HG02884 (cell line): ENCODE measurements at regions not wholly inside any gene's neighbourhood (a gene's known extent, or its start where the extent isn't known, plus 50 kb on each side); places are given as distances from the start of the nearest gene placed in this dataset.
"Not testable (repeated sequence)": the region's sequence is repeated elsewhere in the genome, so short reads cannot be mapped to it uniquely, and the experiment has no call there.

Experiments used
- ATAC-seq: cut with Tn5 transposase; IDR thresholded peaks from one replicate; pipeline ENCODE4 v1.9.1; 2021; ENCODE audit warnings: mild to moderate bottlenecking, moderate library complexity; ENCODE audit not compliant: unreplicated experiment

DNA sequence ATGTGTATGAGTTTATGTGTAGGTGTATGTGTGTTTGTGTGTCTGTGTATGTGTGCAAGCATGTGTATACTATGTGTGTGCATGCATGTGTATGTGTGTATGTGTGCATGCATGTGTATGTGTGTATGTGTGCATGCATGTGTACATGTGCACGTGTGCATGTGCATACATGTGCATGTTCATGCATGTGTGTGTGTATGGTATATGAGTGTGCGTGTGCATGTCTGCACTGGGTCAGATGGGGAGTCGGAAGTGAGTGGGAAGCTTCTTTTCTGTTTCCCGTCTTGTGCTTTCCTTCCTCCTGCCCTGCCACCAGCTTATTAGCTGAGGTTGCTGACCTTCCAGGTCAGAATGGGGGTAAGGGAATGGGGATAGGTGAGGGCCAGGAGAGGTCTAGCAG lies 174.7 kb downstream of the MAP2K4 start:
- ATAC-seq, result no peak

DNA sequence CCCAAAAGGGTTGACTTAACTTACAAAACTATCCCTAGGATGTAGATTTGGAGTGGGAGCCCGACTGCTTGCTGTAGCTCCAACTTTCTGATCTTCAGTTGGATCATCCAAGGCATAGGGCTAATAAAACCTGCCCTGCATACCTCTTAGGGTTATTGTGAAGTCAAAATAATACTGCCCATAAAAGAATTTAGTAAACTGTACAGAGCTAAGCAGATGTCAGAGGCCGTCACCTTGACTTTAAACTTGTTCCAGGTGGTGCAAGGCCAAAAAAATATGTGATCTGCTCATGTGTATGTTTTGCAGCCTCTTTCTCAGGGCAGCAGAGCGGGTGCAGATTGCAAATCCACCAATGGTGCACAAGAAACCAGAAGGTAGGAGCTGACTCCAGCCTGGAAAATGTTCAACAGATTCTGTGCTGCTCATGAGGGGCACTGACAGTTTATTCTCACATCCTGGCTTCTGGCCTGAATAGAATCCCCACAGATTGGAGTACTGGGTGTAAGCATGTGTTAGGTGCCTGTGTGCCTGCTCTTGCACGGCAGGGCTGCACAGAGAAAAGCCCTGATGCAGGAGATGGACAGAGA lies 180.7 kb downstream of the MAP2K4 start:
- ATAC-seq, result no peak

DNA sequence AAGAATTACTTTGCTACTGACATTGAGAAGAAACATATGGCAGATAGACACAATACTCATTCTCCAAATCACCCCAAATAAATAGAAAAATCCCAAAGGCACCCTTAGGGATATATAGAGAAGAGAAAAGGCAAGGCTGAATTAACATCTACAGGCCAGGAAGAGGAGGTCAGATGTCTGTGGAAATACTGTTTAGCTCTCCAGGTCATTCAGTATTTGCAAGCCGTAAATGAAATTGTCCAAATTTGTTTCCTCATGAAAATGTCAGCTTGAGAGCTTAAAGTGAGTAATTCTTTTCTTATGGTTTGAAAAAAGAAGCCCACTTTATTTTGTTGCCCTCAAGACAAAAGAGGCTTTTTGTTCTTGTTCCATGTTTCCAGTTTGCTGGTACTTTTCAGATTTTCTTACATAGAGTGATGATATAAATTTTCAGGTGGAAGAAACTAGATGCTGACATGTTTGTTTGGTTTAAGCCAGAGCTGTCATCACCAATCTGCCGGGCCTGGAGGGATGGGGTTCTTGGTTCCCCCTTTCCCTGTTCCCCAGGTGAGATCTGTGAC lies 189.0 kb downstream of the MAP2K4 start:
- ATAC-seq, result no peak

DNA sequence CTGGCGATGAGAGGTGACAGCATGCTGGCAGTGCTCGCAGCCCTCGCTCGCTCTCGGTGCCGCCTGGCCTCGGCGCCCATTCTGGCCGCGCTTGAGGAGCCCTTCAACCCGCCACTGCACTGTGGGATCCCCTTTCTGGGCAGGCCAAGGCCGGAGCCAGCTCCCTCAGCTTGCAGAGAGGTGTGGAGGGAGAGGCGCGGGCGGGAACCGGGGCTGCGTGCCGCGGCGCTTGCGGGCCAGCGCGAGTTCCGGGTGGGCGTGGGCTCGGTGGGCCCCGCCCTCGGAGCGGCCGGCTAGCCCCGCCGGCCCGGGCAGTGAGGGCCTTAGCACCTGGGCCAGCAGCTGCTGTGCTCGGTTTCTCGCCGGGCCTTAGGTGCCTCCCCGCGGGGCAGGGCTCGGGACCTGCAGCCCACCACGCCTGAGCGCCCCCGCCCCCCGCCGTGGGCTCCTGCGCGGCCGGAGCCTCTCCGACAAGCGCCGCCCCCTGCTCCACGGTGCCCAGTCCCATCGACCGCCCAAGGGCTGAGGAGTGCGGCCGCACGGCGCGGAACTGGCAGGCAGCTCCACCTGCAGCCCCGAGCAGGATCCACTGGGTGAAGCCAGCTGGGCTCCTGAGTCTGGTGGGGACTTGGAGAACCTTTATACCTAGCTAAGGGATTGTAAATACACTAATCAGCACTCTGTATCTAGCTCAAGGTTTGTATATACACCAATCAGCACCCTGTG lies 200.2 kb downstream of the MAP2K4 start:
- ATAC-seq, result not testable (repeated sequence)

DNA sequence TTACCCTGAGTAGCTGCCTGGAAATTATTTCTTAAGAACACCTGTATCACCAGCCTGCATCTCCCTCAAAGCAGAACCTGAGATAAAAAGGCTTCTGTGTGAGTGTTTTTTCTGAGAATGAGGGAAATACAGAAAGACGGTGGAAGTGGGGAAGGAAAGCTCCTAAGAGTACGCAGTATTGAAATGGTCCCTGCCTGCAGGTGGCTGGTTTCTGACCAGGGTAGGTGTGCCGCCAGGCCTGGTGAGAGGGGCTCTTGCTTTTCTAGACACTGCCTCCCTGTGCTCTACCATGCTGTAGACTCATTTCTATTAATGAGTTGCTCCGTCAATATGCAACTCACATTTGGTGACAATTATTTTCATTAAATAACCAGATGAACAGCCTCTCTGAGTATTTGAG lies 201.7 kb downstream of the MAP2K4 start:
- ATAC-seq, result no peak

DNA sequence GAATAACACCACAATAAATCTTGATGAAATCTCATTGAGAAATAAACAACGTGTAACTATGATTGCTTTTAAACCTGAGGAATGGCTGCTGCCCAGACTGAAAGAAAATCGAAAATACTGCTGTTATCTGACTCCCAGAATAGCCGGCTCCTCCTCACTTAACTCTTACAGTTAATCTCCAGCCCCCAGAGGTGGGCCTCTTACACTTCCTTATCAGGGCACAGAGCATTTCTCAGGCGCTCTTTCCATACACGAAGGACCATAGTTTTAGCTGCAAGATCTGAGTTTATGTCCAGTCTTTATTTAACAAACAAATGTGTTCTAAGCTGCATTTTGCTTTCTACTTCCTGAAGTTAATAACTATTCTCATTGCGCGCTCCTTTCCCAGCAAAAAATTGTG lies 206.9 kb downstream of the MAP2K4 start:
- no peak for ATAC-seq

DNA sequence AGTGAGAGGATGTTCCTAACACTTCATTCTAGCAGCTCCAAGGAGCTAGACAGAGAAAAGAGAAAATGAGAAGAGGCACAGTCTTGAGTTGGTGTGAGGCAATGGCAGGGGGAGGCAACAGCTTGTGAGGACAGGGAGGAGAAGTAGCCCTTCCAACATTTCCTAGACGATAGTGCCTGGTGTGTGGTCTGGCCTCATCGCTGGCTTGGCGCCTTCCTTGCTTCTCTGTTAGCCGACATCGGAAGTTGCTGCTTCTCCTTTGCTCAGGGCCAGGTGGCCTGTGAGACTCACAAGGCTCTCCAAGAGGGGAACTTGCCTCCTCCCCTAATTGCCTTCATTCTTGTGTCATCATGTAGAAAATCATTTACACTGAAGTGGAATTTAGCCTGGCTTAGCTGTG lies 208.7 kb downstream of the MAP2K4 start:
- no peak for ATAC-seq

DNA sequence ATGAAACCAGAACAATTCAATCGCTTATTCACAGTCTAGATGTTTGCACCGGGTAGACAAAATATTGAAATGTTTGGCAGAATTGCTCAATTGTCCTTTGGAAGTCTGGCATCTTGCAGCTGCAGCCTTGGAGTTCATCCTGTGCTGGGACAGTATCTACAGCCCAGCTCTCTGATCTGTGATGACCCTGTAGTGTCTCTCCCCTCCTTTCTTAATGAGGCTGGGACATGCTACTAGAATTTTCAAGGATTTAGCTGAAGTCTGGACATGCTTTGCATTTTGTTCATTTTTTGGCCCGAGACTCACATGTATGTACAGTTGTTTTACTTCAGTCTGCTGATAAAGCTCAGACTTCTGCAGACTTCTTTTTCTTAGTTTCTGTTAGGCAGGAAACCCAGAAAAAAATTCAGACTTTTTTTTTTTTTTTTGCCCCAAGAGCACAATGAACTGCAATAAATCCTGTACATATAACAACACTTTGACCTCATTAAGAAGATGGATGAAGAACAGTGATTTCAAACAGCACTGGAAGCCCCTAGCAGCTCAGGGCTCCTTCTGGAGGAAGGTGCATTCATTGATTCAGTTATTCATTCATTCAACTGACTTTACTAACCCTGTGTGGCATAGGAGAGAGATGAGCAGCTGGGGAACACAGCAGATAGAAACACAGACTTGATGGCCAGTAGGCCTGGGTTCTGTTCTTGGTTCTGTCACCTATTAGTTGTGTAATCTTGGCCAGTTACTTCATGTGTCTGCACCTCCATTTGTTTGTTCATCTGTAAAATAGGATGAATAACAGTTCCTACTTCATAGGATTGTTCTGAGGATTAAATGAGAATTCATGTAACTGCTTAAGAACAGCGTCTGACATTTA lies 210.0 kb downstream of the MAP2K4 start:
- ATAC-seq, result no peak

DNA sequence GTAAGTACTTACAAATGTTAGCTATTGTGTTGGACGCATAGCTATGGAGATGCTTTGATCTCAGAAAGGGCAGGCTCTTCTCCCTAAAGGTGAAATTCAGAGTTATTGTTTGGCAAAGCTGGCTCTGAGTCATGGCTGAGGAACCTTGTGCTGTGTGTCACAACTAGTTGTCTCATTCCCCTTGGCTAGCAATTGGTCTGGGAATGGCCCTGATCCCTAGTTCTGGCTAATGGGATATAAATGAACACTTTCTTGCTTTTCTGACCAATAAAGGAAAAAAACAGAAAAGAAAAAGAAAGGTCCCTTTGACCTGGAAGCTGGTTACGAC lies 210.6 kb downstream of the MAP2K4 start:
- no peak for ATAC-seq

DNA sequence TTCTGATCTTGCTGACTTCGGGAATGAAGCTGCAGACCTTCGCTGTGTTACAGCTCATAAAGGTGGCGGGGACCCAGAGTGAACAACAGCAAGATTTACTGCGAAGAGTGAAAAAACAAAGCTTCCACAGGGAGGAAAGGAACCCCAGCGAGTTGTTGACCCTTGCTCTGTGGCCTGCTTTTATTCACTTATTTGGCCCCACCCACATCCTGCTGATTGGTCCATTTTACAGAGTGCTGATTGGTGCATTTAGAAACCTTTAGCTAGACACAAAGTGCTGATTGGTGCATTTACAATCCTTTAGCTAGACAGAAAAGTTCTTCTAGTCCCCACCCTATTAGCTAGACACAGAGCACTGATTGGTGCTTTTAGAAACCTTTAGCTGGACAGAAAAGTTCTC lies 218.3 kb downstream of the MAP2K4 start:
- ATAC-seq, result not testable (repeated sequence)

DNA sequence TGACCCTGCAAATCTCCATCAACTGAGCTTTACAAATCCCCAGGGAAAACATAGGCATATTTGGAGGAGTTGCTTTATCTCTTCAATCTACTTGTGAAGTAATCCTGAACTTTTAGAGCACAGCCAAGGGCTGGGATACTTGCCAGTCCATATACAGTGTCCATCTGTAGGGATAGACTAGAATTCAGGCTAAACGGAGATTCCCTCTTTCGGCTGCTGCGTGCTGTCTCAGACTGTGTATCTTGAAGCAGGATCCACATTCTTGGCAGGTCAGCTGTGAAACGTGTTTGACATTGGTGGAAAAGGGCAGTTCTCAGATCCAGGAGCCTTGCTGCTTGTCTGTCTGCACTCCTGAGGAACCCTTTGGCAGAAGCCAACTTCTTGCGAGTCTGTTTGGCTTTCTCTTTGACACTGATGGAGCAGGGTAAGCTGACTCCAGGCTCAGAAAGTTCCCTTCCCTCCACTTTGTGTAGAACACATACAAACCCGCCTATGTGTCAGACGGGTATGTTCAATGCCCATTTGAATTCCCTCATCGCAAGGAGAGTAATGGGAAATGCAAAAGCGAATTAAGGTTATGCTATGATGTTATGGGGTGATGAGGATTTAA lies 221.8 kb downstream of the MAP2K4 start:
- no peak for ATAC-seq

DNA sequence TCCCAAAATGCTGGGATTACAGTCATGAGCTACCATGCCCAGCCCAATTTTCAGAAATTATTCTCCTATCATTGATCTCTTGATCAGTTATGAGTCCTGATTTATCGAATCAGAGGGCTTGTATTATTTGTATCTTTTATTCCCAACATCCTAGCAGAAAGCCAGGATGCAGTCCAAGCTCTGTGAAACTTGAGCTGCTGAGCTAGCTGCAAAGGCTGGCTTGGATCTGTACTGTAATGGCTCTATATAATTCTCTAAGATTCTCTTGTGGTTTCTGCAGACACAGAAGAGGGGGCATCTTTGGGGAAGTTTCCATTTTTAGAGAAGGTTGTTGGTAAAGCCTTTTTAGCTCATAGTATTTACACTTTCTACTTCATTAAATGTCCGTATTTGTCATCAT lies 227.1 kb downstream of the MAP2K4 start:
- ATAC-seq, result no peak

DNA sequence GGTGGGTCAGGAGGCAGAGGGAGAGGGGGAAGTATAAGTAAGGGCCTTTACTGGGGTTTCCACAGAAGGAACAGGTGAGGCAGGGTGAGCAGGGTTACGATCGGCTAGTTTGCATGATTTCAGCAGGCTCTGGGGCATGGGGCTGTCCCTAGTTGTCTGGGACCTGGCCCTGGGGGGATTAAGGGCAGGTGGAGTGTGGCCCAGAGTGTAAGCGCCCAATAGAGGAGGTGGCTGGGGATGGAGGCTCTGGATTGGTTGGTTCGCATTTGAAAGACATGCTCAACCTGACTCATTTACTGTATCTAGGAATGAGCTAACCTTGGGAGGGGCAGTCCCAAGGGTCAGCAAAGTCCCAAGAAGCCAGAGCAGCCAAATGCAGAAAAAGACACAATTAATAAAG lies 230.3 kb downstream of the MAP2K4 start:
- ATAC-seq, result no peak

DNA sequence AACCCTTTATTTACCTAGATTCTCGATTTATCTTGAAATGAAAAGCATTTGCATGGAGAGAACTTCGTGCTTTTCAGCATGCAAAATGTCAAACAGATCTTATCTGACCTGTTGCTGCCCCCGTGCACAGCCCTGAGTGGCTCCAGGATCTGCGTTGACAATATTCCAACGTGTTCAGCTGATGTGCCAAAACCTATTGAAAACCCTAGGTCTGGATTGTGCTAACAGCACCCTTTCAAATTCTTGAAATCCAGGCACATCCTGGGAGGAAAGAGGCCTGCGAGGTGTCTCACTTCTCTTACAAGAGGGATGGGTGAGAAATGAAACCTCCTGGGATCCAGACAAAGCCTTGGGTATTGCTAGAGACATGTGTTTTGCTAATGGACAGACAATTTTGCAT lies 231.8 kb downstream of the MAP2K4 start:
- no peak for ATAC-seq

DNA sequence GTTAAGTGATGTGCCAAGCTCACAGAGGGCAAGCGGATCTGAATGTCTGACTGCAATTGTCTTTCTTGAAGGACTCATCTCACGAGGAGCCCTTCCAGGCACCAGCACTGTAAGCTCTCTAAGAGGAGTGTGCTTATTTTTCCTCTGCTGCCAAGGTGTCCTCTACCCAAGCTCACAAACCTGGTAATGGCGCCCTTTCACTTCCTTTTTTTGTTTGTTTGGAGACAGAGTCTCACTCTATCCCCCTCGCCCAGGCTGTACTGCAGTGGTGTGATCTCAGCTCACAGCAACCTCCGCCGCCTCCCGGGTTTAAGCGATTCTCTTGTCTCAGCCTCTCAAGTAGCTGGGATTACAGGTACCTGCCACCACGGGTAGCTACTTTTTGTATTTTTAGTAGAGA lies 233.8 kb downstream of the MAP2K4 start:
- no peak for ATAC-seq

DNA sequence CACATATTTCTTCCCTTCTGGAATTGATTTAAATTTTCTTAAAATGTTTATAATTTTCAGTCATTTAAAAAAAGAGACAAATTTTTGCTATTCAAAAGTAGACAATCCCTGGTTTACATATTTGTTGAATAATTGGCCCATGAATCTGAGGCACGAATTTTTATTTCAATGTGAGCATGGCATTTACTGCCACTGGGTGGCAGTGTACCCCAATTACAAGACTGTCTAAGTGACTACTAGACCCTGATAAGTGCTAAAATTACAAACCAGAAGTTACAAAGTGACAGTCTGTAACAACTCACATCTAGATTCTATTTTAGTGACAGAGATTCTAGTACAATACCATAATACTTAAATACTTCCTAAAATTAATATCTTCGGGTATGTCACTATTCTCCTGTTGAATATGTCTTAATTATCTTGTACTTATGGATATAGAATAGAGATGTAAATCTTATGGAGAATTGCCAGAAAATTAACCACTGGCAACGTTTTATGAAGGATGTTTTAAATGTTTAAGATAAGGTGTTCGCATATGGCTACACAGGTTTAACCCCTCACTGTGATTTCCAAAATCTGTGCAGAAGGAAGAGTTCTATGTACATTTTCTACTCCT lies 235.8 kb downstream of the MAP2K4 start:
- ATAC-seq, result peak; percentile 63

DNA sequence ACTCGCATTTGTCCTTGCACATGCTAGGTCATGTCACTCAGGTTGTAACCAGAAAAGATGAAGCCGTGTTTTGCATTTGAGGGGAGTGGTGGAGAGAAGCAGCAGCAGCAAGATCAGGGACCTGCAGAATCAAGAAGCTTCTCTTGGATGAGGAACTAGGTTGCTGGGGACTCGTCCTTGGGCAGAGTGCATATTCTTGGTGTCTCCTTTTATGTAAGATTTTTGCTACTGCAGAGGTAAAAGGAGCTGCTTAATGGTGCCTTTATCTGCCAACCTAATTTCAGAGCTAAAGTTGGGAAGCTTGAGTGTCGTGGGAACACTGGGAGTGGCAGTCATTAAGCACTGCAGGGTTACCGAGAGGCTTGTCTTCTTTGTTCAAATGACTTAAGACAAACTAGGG lies 236.5 kb downstream of the MAP2K4 start:
- ATAC-seq, result no peak

DNA sequence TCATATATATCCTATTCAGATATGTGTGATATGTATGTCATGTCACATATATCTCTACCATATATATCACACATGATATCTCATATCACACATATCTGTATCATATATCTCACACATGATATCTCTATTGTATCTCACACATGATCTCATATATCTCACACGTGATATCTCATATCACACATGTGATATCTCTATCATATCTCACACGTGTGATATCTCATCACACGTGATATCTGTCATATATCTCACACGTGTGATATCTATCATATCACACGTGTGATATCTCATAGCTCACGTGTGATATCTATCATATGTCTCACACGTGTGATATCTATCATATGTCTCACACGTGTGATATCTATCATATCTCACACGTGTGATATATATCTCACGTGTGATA lies 240.7 kb downstream of the MAP2K4 start:
- no peak for ATAC-seq

DNA sequence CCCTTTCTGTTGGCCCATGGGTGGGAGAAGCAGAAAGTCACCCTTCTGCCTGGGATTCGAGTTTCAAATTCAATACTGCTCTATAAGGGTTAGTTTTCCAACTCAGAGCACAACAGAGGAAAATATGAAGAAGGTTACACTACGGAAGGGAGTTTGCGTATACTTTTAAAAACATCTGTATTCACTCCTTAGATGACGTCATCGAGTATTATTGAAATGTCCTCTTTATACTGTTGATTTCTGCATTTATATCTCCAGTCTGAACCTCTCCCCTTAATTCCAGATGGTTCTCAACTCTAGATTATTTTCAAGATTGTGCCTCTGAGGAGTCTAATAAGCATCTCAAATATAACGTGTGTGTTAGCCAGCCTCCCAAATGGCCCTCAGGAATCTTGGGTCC lies 249.1 kb downstream of the MAP2K4 start:
- no peak for ATAC-seq

DNA sequence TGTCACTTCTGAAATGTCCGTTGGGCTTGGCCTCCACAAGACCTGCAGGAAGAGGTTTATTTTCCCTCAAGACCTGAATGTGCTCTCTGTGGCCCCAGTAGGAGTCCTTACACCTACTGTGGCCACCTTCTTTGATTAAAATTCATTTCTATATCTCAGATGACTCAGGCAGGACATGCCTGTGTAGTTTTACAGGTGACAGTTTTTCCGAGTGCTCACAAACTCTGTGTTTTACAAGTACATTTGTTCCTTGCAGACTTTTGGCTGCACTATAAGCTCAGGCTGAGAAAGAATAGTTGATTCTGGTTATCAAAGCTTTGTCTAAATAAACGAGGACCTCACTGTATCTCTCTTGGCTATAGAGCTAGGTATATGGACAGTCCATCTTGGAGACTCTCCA lies 257.1 kb downstream of the MAP2K4 start:
- no peak for ATAC-seq

DNA sequence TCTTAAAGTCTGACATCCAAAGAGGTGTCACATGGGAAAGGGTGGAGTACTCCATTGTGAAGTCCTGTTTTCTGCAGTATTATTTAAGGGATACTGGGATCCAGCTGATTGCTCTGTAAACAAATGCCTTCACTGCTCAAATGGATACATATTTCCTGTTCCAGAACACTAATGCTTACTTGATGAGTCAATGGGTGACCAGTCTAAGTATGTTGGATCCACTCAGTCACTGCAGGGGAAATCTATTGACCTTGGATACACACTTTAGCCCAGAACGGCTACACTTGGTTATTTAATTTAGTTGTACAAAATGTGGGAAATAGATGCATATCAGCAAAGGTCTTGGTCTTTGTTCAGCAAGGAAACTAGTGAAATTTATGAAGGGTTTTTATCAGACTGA lies 261.4 kb downstream of the MAP2K4 start:
- no peak for ATAC-seq
